Activated CD4-positive, CD25-positive, alpha-beta regulatory T cell treated with anti-CD3 and anti-CD28 coated beads, Interleukin-2, amount 50 U/mL, for 72 hours (primary cell): ENCODE measurements at regions not wholly inside any gene's neighbourhood (a gene's known extent, or its start where the extent isn't known, plus 50 kb on each side); places are given as distances from the start of the nearest gene placed in this dataset.

Experiments used
- DNase-seq: peaks from one replicate; pipeline ENCODE4 v3.0.0; 2021

GRCh38 chr2:147548451-147548850, 296.4 kb upstream of the ACVR2A start:
- DNase-seq, result no peak

GRCh38 chr2:147547440-147547839, 297.4 kb upstream of the ACVR2A start:
- DNase-seq, result no peak

- no peak for DNase-seq
Measured at GRCh38 chr2:147546109-147546508, 298.7 kb upstream of the ACVR2A start.

GRCh38 chr2:147543056-147543455, 301.8 kb upstream of the ACVR2A start:
- DNase-seq, result no peak

DNA sequence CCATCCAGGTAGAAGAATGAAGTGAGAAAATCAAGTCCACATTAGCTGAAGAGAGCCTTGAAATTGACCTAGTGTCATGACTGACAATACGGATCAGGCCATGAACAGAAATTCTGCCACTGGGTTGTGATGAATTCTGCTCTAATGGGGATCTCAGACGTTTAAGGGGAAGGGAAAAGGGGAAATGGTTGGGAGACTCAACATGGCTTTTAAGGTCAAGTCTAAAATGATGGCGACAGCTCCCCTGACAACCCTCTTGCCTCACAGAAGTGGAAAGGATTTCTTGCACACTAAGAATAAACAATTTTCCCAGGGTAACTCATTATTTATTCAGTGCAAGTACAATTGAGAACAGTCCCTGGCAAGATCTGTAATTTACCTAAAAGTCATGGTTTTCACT, 302.5 kb upstream of the ACVR2A start:
- no peak for DNase-seq

- no peak for DNase-seq
Measured at GRCh38 chr2:147541314-147541713, 303.5 kb upstream of the ACVR2A start.

DNA sequence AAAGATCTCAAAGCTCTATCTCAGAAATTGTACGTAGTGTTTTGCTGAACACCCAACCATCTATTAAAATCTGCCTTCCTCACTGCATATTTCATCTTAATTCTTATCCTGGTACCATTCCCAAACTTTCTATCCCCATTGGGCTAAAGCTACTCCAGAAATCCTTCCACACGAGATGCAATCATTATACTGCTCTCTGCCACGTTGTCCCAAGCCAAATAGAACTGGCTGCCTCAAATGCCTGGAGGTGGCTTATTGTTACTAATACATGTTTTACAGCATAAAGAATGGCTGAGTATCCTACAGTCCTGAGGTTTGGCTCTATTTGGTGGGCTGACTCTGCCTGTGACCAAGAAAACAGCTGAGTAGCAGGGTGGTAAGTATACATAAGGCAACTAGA, 306.0 kb upstream of the ACVR2A start:
- DNase-seq, result no peak

DNA sequence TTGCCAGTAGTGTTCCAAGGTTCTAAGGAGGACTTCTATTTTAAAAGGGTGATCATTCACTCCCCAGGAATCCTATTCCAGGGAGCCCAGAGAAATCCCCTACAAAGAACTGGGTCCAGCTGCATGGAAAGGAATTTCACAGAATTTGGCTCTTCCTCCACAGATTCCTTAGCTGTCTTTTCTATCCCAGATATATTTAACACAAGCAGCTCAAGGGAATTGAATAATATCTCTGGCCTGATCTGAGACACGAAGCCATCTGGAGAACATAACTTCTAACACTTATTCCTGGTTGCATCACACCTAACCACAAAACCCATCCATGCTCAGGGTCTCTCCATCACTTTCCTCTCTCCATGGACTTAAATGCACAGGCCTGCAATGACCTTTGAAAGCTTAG, 306.7 kb upstream of the ACVR2A start:
- DNase-seq, result no peak

DNA sequence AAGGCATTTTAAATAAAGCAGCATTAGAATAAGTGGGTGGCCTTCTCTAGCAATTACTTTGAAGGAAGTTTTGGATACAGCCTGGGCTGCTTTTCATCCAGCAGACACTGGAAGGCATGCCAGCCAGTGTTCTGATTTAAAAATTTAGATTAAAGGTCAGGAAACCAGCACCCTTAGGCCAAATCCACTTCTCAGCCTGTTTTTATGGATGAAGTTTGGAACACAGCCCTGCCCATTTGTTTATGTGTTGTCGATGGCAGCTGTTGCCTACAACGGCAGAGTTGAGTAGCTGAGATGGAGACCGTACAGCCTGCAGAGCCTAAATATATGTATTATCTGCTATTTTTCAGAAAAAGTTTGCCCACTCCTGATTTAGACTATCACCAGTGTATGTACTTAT, 313.6 kb upstream of the ACVR2A start:
- DNase-seq, result no peak

GRCh38 chr2:147530033-147530432, 314.8 kb upstream of the ACVR2A start:
- DNase-seq, result no peak

GRCh38 chr2:147525819-147526489, 318.9 kb upstream of the ACVR2A start:
- DNase-seq, result no peak

DNA sequence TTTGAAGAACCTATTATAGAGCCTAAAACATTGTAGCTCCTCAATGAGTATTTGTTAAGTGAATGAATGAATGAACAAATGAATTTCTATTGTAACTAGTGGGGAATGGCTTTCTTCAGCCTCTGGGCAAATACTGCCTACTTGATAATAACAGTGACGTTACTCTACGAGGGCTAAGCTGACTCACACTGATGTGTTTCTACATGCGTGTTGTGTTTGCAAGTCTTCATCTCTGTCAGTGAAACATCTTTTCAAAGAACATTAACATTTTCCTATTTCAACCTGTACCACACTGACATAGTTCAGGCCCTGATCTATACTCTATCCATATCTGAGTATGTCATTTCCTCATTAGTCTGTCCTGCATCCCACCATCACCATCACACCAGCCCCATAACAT, 319.9 kb upstream of the ACVR2A start:
- no peak for DNase-seq

DNA sequence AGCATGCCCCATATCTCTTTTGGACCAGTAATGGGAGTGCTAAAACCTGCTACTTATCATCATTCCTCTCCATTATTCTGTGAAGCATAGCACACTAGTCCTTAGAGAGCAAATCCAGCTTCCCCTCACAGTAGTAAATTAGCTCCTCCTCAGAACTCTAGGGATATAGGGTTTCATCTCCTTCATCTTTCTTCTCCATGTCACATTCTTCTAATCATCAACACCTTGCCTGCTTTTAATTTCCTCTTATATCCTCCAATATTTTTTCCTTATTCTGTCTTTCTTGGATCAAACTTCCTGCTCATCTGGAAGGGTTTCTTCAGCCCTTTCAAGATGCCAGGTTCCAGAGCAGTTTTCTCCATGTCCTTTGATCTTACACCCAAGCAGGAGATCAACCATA, 321.4 kb upstream of the ACVR2A start:
- no peak for DNase-seq

GRCh38 chr2:147521936-147522335, 322.9 kb upstream of the ACVR2A start:
- no peak for DNase-seq

DNA sequence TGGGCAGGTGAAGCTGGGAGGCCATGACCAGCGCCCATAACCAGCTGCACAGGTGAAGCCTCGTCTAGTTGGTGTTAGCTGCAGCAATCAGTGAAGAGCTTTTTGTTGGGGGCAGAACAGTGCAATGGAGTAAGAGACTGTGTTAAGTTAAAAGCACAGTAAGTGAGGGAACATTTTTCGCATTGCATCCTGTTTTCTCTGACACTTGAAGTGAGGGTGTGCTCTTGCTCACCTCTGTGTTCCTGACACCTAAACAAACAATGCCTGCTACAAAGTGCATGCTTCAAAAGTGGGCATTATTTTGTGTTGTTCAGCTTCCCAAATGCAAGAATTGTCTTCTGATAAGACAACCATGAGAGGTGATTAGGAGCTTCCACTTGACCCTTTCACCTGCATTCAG, 324.0 kb upstream of the ACVR2A start:
- no peak for DNase-seq

- no peak for DNase-seq
Measured at GRCh38 chr2:147519178-147519577, 325.7 kb upstream of the ACVR2A start.

- DNase-seq, result no peak
Measured at GRCh38 chr2:147515213-147515612, 329.6 kb upstream of the ACVR2A start.

GRCh38 chr2:147512206-147512605, 332.6 kb upstream of the ACVR2A start:
- no peak for DNase-seq

DNA sequence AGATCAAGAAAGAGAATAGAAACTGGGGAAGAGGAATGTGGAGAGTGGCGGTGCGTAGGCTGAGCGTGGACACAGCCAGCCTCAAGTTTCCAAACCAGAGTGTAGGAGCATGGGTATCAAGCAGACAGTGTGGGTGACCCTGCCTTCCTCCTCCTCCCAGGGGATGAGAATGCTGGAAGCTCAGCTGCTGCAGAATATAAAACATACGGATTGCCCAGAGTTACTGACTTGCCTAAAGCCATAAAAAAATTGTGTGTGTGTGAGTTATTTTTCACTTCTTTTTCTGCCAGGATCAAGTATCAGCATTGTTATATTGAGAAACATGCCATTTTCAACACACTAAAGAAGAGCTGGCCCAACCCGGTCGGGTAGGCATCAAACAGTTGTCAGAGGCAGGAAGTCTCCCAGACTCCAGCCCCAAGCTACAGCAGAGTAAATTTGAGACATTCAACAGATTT, 333.3 kb upstream of the ACVR2A start:
- no peak for DNase-seq

DNA sequence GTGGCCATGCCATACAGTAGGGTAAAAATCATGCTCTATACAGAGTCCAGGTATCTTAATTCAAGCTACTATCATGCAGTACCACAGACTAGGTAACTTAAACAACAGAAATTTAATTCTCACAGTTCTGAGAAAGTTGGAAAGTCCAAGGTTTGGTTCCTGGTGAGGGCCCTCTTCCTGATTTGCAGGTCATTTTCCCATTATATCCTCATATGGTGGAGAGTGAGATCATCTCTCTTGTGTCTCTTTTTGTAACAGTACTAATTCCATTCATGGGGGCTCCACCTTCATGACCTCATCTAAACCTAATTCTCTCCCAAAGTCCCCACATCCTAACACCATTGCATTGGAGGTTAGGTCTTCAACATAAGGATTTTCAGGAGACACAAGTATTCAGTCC, 335.0 kb upstream of the ACVR2A start:
- no peak for DNase-seq

DNA sequence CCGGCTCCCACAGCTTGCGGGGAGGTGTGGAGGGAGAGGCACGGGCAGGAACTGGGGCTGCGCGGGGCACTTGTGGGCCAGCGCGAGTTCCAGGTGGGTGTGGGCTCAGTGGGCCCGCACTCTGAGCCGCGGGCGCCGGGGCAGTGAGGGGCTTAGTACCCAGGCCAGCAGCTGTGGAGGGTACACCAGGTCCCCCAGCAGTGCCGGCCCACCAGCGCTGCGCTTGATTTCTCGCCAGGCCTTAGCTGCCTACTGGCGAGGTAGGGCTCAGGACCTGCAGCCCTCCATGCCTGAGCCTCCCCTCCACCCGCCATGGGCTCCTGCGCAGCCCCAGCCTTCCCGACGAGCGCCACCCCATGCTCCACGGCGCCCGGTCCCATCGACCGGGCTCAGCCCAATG, 337.9 kb upstream of the ACVR2A start:
- DNase-seq, result no peak

DNA sequence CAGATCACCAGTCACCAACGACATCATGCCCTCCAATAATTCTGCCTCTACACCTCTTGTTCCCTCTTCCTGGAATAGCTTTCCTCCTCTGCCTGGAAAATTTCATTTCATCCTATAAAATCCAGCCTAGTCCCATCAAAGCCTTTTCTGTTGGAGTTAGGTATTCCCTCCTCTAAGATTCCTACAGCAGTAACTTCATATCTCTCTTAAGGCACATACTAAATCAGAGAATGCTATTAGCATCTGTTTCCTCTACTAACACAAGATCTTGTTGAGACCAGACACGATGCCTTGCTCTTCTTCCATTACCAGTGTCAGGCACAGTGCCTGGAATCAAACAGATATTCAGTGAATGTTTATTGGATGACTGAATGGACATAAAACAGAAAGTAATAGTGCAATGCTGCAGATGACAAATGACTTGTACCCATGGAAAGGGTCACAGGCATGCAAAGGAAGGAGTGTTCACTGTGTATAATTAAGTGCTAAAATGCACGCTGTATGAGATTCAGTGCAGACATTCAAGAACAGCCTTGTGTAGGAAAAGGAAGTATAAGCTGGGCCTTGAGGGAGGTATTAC, 342.0 kb upstream of the ACVR2A start:
- no peak for DNase-seq

DNA sequence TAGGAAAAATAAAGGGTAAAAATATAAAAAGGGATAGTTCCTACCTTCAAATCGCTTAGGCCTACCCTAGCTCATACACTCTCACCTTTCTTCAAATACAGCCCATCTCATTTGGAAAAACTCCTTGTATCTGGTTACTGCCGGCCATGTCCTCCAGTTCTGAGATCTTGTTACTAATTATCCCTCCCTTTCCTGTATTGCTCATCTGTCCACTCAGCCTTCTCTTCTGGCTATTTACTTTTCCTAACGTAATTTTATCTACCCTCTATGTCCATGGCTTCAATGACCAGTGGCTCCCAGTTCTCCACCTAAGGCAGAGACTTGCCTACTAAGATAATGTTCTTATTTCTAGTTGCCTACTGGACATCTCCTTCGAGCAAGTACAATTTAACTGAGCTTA, 342.9 kb upstream of the ACVR2A start:
- no peak for DNase-seq

GRCh38 chr2:147500819-147501395, 343.9 kb upstream of the ACVR2A start:
- DNase-seq, result no peak

DNA sequence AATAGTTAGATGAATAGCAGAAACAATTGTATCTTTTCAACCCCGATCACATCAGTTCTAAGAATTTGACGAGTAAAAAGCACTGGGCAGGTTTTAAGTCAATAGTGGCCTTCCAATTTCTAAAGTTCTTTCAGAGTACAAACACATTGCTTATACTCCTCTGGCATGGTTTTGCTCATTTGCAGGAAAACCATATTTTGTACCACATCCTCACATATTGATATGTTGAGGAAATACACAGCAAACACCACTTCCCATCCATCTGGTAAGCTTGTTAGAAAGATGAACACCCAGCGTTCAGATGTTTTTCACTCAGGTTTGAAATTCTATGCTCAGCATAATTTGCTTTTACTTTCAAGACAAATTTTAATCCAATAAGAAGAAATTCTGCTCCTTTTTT, 344.6 kb upstream of the ACVR2A start:
- DNase-seq, result no peak
